Endodermal cell (in vitro differentiated cells): ENCODE measurements at regions not wholly inside any gene's neighbourhood (a gene's known extent, or its start where the extent isn't known, plus 50 kb on each side); places are given as distances from the start of the nearest gene placed in this dataset.

Experiments used
- DNase-seq: peaks from one replicate; pipeline ENCODE4 v3.0.0-alpha.2; 2017
- H3K27ac ChIP-seq: 2 replicates; pipeline ENCODE4 v1.5.1; 2013; ENCODE audit warnings: mild to moderate bottlenecking, low read depth, low read length, moderate library complexity
- H3K27me3 ChIP-seq: 2 replicates; pipeline ENCODE4 v1.6.1; 2013; ENCODE audit warnings: mild to moderate bottlenecking, low read length, moderate library complexity; ENCODE audit not compliant: insufficient read depth, control insufficient read depth, poor library complexity, severe bottlenecking
- H3K36me3 ChIP-seq: 2 replicates; pipeline ENCODE4 v1.7.0; 2013; ENCODE audit warnings: mild to moderate bottlenecking, low read length, moderate library complexity; ENCODE audit not compliant: control insufficient read depth, insufficient read depth
- H3K4me1 ChIP-seq: one replicate; pipeline ENCODE4 v1.7.0; 2013; ENCODE audit warnings: low read length; ENCODE audit not compliant: control insufficient read depth, insufficient read depth
- H3K4me3 ChIP-seq: 2 replicates; pipeline ENCODE4 v1.5.1; 2013; ENCODE audit warnings: mild to moderate bottlenecking, low read length, moderate library complexity
- H3K9ac ChIP-seq: 2 replicates; pipeline ENCODE4 v1.6.1; 2013; ENCODE audit warnings: mild to moderate bottlenecking, low read length, moderate library complexity; ENCODE audit not compliant: poor library complexity, severe bottlenecking; ENCODE audit errors: extremely low read depth
- H3K9me3 ChIP-seq: 2 replicates; pipeline ENCODE4 v1.6.1; 2013; ENCODE audit warnings: mild to moderate bottlenecking, low read length, moderate library complexity; ENCODE audit not compliant: control insufficient read depth
- H3K27ac Mint-ChIP-seq: 2 replicates; pipeline ENCODE4 v1.8.0; 2020; ENCODE audit warnings: mixed read lengths
- H3K27me3 Mint-ChIP-seq: 2 replicates; pipeline ENCODE4 v1.8.0; 2021; ENCODE audit warnings: mild to moderate bottlenecking, mixed read lengths; ENCODE audit not compliant: insufficient read depth
- H3K36me3 Mint-ChIP-seq: 2 replicates; pipeline ENCODE4 v1.8.0; 2020; ENCODE audit warnings: low read depth, mixed read lengths
- H3K4me1 Mint-ChIP-seq: 2 replicates; pipeline ENCODE4 v1.8.0; 2020; ENCODE audit warnings: mixed read lengths
- H3K4me3 Mint-ChIP-seq: 2 replicates; pipeline ENCODE4 v1.8.0; 2020; ENCODE audit warnings: mild to moderate bottlenecking, moderate library complexity, mixed read lengths
- H3K9me3 Mint-ChIP-seq: 2 replicates; pipeline ENCODE4 v1.8.0; 2020; ENCODE audit warnings: mild to moderate bottlenecking, mixed read lengths
- CTCF ChIP-seq: fragments of 200-600 bp; sonication (generic); conservative IDR thresholded peaks from 2 replicates; pipeline ENCODE4 v1.5.0; 2021; ENCODE audit warnings: antibody characterized with exemption, mild to moderate bottlenecking
- WGBS, 2 experiments: methylation state at CpG; one replicate each; pipeline versions ENCODE4 v1.1.5 to v1.1.7; 2013; ENCODE audit warnings: missing lambda C conversion rate in 2 of 2, mixed read lengths in 1 of 2; ENCODE audit not compliant: insufficient coverage in 1 of 2, insufficient read length in 1 of 2; 5-methylcytosine and 5-hydroxymethylcytosine counted together

- no peak overlapping the region for H3K4me3 ChIP-seq
- H3K9ac ChIP-seq: no peak overlapping the region
- peaks cover 5% of the 10 kb centered on the region for H3K9me3 Mint-ChIP-seq
- no peaks in the 10 kb centered on the region for H3K27me3 Mint-ChIP-seq
- H3K27ac Mint-ChIP-seq: no peak overlapping the region
- H3K4me1 ChIP-seq: peaks cover 5% of the 10 kb centered on the region
- no peak overlapping the region for H3K4me3 Mint-ChIP-seq
- H3K4me1 Mint-ChIP-seq: peaks cover 6% of the 10 kb centered on the region
- H3K36me3 Mint-ChIP-seq: no peaks in the 10 kb centered on the region
- WGBS, 2 experiments: 33 to 47% methylated on average over 1 to 2 of the region's 2 CpGs
- no peak for DNase-seq
- H3K36me3 ChIP-seq: no peaks in the 10 kb centered on the region
- H3K27me3 ChIP-seq: no peaks in the 10 kb centered on the region
- H3K9me3 ChIP-seq: peaks cover 8% of the 10 kb centered on the region
- peak overlapping the region; percentile 10 for H3K27ac ChIP-seq
- TF ChIP-seq CTCF: no peak
Measured at GRCh38 chr20:16944745-16945144, 196.6 kb downstream of the OTOR start.

DNA sequence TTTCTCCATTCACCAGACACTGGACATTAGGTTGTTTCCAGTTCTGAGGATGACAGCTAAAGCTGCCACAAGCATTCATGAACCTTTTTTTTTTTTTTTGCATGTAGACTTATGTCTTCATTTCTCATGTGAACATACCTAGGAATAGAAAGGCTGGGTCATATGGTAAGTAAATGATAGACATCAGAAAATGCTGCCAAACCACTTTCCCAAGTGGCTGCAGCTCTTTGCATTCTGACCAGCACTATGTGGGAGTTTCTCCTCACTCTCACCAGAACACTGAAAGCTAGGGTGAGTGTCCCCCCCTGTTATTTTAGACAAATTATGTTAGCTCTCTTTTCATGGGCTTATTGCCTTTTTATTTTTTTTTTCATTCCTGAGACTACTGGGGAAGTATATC lies 197.5 kb downstream of the OTOR start:
- H3K36me3 Mint-ChIP-seq: no peaks in the 10 kb centered on the region
- Histone ChIP-seq H3K9ac (no peak overlapping the region), H3K4me1 (peaks cover 5% of the 10 kb centered on the region), H3K27me3 (no peaks in the 10 kb centered on the region), H3K9me3 (peaks cover 14% of the 10 kb centered on the region), H3K36me3 (no peaks in the 10 kb centered on the region), H3K27ac (no peak overlapping the region), H3K4me3 (no peak overlapping the region)
- peaks cover 6% of the 10 kb centered on the region for H3K4me1 Mint-ChIP-seq
- H3K27me3 Mint-ChIP-seq: no peaks in the 10 kb centered on the region
- DNase-seq: no peak
- TF ChIP-seq CTCF: no peak
- H3K4me3 Mint-ChIP-seq: no peak overlapping the region
- peaks cover 13% of the 10 kb centered on the region for H3K9me3 Mint-ChIP-seq
- no peak overlapping the region for H3K27ac Mint-ChIP-seq

DNA sequence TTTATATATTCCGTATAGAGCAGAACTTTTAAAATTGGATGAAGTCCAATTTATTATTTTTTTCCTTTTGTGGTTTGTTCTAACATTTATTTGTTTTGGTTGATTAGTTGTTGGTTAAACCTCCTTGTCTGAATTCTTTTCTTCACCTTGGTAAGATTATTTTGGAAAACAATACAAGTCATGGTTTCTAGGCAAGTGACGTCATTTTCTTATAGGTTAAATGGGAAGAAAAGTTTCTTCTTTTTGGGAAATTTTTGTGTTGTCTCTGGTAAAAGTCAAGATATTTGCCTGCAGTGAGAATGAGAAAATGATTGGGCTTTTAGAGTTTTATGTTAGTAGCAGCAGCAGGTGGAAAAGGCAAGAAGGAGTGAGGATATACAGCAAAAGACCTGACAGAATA lies 197.9 kb downstream of the OTOR start:
- Mint-ChIP-seq H3K9me3 (peaks cover 14% of the 10 kb centered on the region), H3K27ac (no peak overlapping the region), H3K36me3 (no peaks in the 10 kb centered on the region), H3K27me3 (no peaks in the 10 kb centered on the region), H3K4me3 (no peak overlapping the region), H3K4me1 (peaks cover 6% of the 10 kb centered on the region)
- Histone ChIP-seq H3K36me3 (no peaks in the 10 kb centered on the region), H3K27ac (no peak overlapping the region), H3K27me3 (no peaks in the 10 kb centered on the region), H3K9me3 (peaks cover 14% of the 10 kb centered on the region), H3K4me1 (peaks cover 5% of the 10 kb centered on the region), H3K4me3 (no peak overlapping the region), H3K9ac (no peak overlapping the region)
- 90 to 97% methylated on average over 2 of the region's 2 CpGs for WGBS, 2 experiments
- DNase-seq: no peak
- TF ChIP-seq CTCF: no peak
